ENCODE measurements at regions not wholly inside any gene's neighbourhood (a gene's known extent, or its start where the extent isn't known, plus 50 kb on each side); places are given as distances from the start of the nearest gene placed in this dataset.

- FAIRE-seq, result no peak
- Histone ChIP-seq H3K4me3 (ENCODE audit: low read length in 3 of 3) (no peak overlapping the region), H3K27ac (ENCODE audit: low read depth in 2 of 2, low read length in 2 of 2) (no peak overlapping the region), H3K36me3 (ENCODE audit: control insufficient read depth in 2 of 3, insufficient read depth in 3 of 3, low read length in 3 of 3) (no peaks in the 10 kb centered on the region), H3K4me1 (ENCODE audit: control insufficient read depth in 2 of 3, insufficient read depth in 2 of 3, low read depth in 1 of 3, low read length in 3 of 3) (peaks cover 0 to 6% (median 2%) of the 10 kb centered on the region in 3 donors), H3K9me3 (ENCODE audit: control insufficient read depth in 2 of 3, insufficient read depth in 1 of 3, low read length in 3 of 3) (no peaks in the 10 kb centered on the region), H3K27me3 (ENCODE audit: control insufficient read depth, insufficient read depth, low read length) (no peaks in the 10 kb centered on the region), H3K9ac (ENCODE audit: low read length in 3 of 3) (no peak overlapping the region)
- TF ChIP-seq, protein P1, sequence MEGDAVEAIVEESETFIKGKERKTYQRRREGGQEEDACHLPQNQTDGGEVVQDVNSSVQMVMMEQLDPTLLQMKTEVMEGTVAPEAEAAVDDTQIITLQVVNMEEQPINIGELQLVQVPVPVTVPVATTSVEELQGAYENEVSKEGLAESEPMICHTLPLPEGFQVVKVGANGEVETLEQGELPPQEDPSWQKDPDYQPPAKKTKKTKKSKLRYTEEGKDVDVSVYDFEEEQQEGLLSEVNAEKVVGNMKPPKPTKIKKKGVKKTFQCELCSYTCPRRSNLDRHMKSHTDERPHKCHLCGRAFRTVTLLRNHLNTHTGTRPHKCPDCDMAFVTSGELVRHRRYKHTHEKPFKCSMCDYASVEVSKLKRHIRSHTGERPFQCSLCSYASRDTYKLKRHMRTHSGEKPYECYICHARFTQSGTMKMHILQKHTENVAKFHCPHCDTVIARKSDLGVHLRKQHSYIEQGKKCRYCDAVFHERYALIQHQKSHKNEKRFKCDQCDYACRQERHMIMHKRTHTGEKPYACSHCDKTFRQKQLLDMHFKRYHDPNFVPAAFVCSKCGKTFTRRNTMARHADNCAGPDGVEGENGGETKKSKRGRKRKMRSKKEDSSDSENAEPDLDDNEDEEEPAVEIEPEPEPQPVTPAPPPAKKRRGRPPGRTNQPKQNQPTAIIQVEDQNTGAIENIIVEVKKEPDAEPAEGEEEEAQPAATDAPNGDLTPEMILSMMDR (IDR thresholded peaks at IDR 0.05; ENCODE audit: borderline replicate concordance, extremely low read depth, insufficient read depth), result no peak
- intact Hi-C loops (cut with DNase I), result no loop called here
- no peak for DNase-seq
Measured at GRCh38 chr7:25543210-25543609, 314.9 kb upstream of the NPVF start.

GRCh38 chr7:25543798-25544197 lies 315.5 kb upstream of the NPVF start:
- Histone ChIP-seq H3K9ac (ENCODE audit: low read length in 3 of 3) (no peak overlapping the region), H3K27me3 (ENCODE audit: control insufficient read depth, insufficient read depth, low read length) (no peaks in the 10 kb centered on the region), H3K9me3 (ENCODE audit: control insufficient read depth in 2 of 3, insufficient read depth in 1 of 3, low read length in 3 of 3) (no peaks in the 10 kb centered on the region), H3K4me3 (ENCODE audit: low read length in 3 of 3) (no peak overlapping the region), H3K27ac (ENCODE audit: low read depth in 2 of 2, low read length in 2 of 2) (no peak overlapping the region), H3K36me3 (ENCODE audit: control insufficient read depth in 2 of 3, insufficient read depth in 3 of 3, low read length in 3 of 3) (no peaks in the 10 kb centered on the region), H3K4me1 (ENCODE audit: control insufficient read depth in 2 of 3, insufficient read depth in 2 of 3, low read depth in 1 of 3, low read length in 3 of 3) (peaks cover 0 to 6% (median 2%) of the 10 kb centered on the region in 3 donors)
- DNase-seq (peak in 2 of 5 donors; percentile 58 to 77), FAIRE-seq (no peak)
- TF ChIP-seq, protein P1 (IDR thresholded peaks at IDR 0.05; ENCODE audit: borderline replicate concordance, extremely low read depth, insufficient read depth), result no peak
- intact Hi-C loops (cut with DNase I), result no loop called here

DNA sequence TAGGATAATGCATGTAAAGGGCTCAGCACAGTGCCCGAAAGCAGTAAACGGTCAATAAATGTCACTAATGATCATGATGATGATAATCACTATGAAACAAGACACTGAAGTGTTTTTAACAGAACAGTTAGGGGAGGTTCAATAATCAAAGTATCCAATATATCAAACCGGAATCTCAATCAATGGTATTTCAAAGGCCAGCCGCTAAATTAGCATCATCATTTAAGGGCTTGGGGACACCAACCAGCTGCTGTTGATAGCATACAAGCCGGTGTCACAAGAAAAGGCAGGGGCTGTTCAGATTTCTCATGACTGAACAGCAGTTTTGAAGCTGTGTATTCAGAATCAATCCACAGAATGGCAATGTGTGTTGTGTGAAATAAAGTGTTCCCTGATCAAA lies 316.0 kb upstream of the NPVF start:
- H3K4me1 ChIP-seq (ENCODE audit: control insufficient read depth in 2 of 3, insufficient read depth in 2 of 3, low read depth in 1 of 3, low read length in 3 of 3), result peaks cover 0 to 6% (median 2%) of the 10 kb centered on the region in 3 donors
- H3K27ac ChIP-seq (ENCODE audit: low read depth in 2 of 2, low read length in 2 of 2), result no peak overlapping the region
- intact Hi-C loops (cut with DNase I), result no loop called here
- FAIRE-seq, result no peak
- no peak overlapping the region for H3K9ac ChIP-seq (ENCODE audit: low read length in 3 of 3)
- H3K4me3 ChIP-seq (ENCODE audit: low read length in 3 of 3), result no peak overlapping the region
- no peaks in the 10 kb centered on the region for H3K9me3 ChIP-seq (ENCODE audit: control insufficient read depth in 2 of 3, insufficient read depth in 1 of 3, low read length in 3 of 3)
- TF ChIP-seq, protein P1 (IDR thresholded peaks at IDR 0.05; ENCODE audit: borderline replicate concordance, extremely low read depth, insufficient read depth), result no peak
- no peaks in the 10 kb centered on the region for H3K36me3 ChIP-seq (ENCODE audit: control insufficient read depth in 2 of 3, insufficient read depth in 3 of 3, low read length in 3 of 3)
- no peaks in the 10 kb centered on the region for H3K27me3 ChIP-seq (ENCODE audit: control insufficient read depth, insufficient read depth, low read length)
- DNase-seq, result peak in 2 of 5 donors; percentile 33 to 51

Measured in kidney (tissue), 13 donors.